GM12874 (cell line): ENCODE measurements at regions not wholly inside any gene's neighbourhood (a gene's known extent, or its start where the extent isn't known, plus 50 kb on each side); places are given as distances from the start of the nearest gene placed in this dataset.

ENCODE experiments used
- TF ChIP-seq, protein P1 (sequence below): IDR thresholded peaks from 2 replicates; pipeline ENCODE4 v1.5.1; 2011; ENCODE audit warnings: low read depth, mild to moderate bottlenecking, control low read depth, low read length, moderate library complexity; ENCODE audit not compliant: insufficient read depth

GRCh38 chr13:86741762-86742285, 929.3 kb upstream of the SLITRK5 start:
- TF ChIP-seq, protein P1, sequence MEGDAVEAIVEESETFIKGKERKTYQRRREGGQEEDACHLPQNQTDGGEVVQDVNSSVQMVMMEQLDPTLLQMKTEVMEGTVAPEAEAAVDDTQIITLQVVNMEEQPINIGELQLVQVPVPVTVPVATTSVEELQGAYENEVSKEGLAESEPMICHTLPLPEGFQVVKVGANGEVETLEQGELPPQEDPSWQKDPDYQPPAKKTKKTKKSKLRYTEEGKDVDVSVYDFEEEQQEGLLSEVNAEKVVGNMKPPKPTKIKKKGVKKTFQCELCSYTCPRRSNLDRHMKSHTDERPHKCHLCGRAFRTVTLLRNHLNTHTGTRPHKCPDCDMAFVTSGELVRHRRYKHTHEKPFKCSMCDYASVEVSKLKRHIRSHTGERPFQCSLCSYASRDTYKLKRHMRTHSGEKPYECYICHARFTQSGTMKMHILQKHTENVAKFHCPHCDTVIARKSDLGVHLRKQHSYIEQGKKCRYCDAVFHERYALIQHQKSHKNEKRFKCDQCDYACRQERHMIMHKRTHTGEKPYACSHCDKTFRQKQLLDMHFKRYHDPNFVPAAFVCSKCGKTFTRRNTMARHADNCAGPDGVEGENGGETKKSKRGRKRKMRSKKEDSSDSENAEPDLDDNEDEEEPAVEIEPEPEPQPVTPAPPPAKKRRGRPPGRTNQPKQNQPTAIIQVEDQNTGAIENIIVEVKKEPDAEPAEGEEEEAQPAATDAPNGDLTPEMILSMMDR = no peak

DNA sequence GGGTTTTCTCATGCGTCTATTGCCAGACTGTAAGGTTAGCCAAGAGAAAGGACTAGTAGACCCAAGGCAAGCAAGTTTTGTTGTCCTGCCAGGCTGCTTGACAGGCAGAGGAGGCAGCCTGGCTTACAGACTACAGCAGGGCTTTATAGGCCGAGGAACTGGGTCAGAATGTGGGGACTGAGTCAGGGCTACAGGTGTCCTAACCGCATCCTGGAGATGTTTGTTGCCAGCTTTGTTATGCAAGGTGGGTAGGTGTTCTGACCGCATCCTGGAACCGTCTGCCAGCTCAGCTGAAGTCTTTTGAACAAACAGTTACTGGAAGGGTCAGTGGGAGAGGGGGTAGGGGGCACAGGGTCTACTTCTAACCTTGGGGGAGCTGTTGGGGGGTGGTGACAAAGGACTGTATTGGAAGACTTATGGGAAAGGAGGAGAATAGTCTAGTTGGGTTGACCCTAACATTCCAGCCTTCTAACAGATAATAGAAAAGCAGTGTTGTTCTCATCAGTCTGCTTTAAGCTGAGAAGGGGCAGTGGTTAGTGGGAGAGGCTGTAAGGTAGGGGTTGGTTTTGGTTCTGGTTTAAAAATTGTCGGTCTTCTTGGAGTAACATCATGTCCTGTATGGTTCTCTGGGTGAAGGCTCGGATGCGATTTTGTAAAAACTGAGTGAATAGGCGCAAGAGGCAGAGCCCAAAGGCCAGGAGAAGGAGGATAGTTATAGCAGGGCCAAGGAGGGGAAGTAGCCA, 913.8 kb upstream of the SLITRK5 start:
- TF ChIP-seq, protein P1 = no peak

DNA sequence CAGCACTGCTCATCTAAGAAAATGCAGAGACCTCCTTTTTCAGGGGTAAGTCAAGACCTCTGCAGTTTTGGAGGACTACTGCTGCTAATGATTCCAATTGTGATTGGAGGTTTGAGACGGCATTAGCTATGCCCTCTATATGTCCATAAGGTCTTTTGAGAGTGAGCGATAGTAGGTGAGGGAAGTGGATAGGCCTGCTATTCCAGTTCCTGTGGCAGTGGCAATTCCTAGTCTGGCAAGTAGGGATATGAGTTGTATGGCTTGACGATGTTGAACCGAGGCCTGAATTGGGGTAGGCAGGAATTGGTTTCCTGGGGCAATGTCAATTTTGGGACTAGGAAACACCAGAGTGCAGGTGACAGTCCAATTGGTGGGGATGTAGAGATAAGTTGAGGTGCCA, 913.1 kb upstream of the SLITRK5 start:
- TF ChIP-seq, protein P1 = no peak

- TF ChIP-seq, protein P1 = no peak
Measured at GRCh38 chr13:86760620-86761019, 910.6 kb upstream of the SLITRK5 start.

GRCh38 chr13:86765462-86765861, 905.7 kb upstream of the SLITRK5 start:
- TF ChIP-seq, protein P1 = no peak

GRCh38 chr13:86788616-86789015, 882.6 kb upstream of the SLITRK5 start:
- TF ChIP-seq, protein P1 = no peak

- TF ChIP-seq, protein P1 = no peak
Measured at GRCh38 chr13:86792153-86792651, 879.0 kb upstream of the SLITRK5 start.
